ENCODE measurements at regions not wholly inside any gene's neighbourhood (a gene's known extent, or its start where the extent isn't known, plus 50 kb on each side); places are given as distances from the start of the nearest gene placed in this dataset.

DNA sequence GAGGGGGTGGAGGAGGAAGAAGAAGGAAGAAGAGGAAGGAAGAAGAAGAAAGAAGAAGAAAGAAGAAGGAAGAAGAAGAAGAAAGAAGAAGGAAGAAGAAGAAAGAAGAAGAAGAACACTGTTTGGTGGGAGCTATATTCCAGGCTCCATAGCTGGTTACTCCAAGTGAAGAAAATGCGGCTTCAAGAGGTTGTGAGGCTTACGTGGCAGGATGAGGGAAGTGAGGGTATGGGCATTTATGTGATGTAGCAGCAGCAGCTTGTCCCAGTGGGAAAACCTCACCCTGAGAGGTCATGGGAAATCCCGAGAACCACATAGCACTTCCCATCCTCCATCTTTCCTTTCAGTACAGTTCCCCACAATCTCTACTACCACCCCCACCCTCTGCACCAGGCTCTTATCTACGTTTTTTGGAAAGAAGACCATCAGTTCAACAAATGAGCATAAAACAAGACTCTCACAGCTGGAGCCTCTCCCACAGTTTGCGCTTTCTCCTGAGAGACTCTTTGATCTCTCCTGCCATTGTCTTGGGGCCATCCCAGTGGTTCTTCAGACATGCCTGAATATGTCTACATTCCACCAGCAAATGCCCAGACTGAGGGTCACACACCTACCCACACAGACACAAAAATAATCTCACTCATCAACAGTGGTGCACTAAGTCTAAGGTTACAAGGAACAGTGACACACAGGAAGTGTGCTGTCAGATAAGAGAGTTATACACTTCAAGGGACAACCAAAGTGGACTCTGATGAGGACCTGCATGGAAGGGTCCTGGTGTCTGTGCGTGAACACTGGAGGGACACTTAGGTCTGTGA, 77.9 kb upstream of the KCNJ15 start:
- no peaks in the 10 kb centered on the region for H3K4me1 ChIP-seq (ENCODE audit: control insufficient read depth, extremely low read depth, insufficient read depth, low read length)

DNA sequence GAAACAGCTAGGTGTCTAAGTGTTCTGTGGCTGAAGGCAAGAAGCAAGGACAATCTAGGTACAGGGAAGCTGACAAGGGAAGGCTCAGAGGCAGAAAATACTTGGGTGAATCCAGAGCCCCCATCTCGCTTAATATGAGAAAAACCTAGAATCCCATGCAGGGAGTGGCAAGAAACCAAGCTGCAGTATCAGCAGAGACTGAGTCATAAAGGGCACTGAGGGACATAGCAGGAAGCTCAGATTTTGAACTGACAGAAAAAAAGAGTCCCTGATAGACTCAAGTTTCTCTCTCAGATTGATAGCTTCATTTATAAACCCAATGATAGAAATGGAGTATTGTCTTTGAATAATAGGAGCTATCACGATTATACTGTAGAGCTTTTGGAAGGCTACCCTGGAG, 77.3 kb upstream of the KCNJ15 start:
- Histone ChIP-seq H4K20me1 (ENCODE audit: control insufficient read depth, extremely low read depth, insufficient read depth, low read length) (no peaks in the 10 kb centered on the region), H3K79me2 (ENCODE audit: control insufficient read depth, insufficient read depth, low read length) (no peaks in the 10 kb centered on the region), H3K9me3 (ENCODE audit: control insufficient read depth, insufficient read depth, low read depth, low read length) (no peaks in the 10 kb centered on the region), H3K4me3 (replicated peaks in 1 of 4; ENCODE audit: control extremely low read depth in 1 of 4, insufficient read depth in 1 of 4, low read depth in 3 of 4, low read length in 4 of 4) (no peak overlapping the region), H3K27ac (ENCODE audit: insufficient read depth, low read length) (no peak overlapping the region), H3K36me3 (ENCODE audit: control insufficient read depth, insufficient read depth, low read length) (no peaks in the 10 kb centered on the region), H3K4me1 (ENCODE audit: control insufficient read depth, extremely low read depth, insufficient read depth, low read length) (no peaks in the 10 kb centered on the region), H2AFZ (ENCODE audit: low read length) (no peak overlapping the region), H3K27me3 (ENCODE audit: control insufficient read depth, insufficient read depth, low read length) (no peaks in the 10 kb centered on the region), H3K9ac (ENCODE audit: insufficient read depth, low read length) (no peak overlapping the region), H3K4me2 (ENCODE audit: extremely low read depth, insufficient read depth, low read length) (no peak overlapping the region)
- DNase-seq (ENCODE audit: low read depth in 2 of 2) = no peak
- no peak for TF ChIP-seq EZH2 (IDR thresholded peaks at IDR 0.05; ENCODE audit: low read length, missing control alignments)
- TF ChIP-seq, protein P1, sequence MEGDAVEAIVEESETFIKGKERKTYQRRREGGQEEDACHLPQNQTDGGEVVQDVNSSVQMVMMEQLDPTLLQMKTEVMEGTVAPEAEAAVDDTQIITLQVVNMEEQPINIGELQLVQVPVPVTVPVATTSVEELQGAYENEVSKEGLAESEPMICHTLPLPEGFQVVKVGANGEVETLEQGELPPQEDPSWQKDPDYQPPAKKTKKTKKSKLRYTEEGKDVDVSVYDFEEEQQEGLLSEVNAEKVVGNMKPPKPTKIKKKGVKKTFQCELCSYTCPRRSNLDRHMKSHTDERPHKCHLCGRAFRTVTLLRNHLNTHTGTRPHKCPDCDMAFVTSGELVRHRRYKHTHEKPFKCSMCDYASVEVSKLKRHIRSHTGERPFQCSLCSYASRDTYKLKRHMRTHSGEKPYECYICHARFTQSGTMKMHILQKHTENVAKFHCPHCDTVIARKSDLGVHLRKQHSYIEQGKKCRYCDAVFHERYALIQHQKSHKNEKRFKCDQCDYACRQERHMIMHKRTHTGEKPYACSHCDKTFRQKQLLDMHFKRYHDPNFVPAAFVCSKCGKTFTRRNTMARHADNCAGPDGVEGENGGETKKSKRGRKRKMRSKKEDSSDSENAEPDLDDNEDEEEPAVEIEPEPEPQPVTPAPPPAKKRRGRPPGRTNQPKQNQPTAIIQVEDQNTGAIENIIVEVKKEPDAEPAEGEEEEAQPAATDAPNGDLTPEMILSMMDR (conservative IDR thresholded peaks at IDR 0.05 in 1 of 2, IDR thresholded peaks at IDR 0.05 in 1 of 2; ENCODE audit: low read depth in 1 of 2, low read length in 2 of 2) = no peak

More for the DNA sequence above, 77.9 kb upstream of the KCNJ15 start:
- Histone ChIP-seq H2AFZ (ENCODE audit: low read length) (no peak overlapping the region), H3K9ac (ENCODE audit: insufficient read depth, low read length) (no peak overlapping the region), H3K4me2 (ENCODE audit: extremely low read depth, insufficient read depth, low read length) (no peak overlapping the region), H3K4me3 (replicated peaks in 1 of 4; ENCODE audit: control extremely low read depth in 1 of 4, insufficient read depth in 1 of 4, low read depth in 3 of 4, low read length in 4 of 4) (no peak overlapping the region), H3K27ac (ENCODE audit: insufficient read depth, low read length) (no peak overlapping the region), H3K27me3 (ENCODE audit: control insufficient read depth, insufficient read depth, low read length) (no peaks in the 10 kb centered on the region), H4K20me1 (ENCODE audit: control insufficient read depth, extremely low read depth, insufficient read depth, low read length) (no peaks in the 10 kb centered on the region), H3K36me3 (ENCODE audit: control insufficient read depth, insufficient read depth, low read length) (no peaks in the 10 kb centered on the region), H3K79me2 (ENCODE audit: control insufficient read depth, insufficient read depth, low read length) (no peaks in the 10 kb centered on the region), H3K9me3 (ENCODE audit: control insufficient read depth, insufficient read depth, low read depth, low read length) (no peaks in the 10 kb centered on the region)
- no peak for TF ChIP-seq EZH2 (IDR thresholded peaks at IDR 0.05; ENCODE audit: low read length, missing control alignments)
- TF ChIP-seq, protein P1 (conservative IDR thresholded peaks at IDR 0.05 in 1 of 2, IDR thresholded peaks at IDR 0.05 in 1 of 2; ENCODE audit: low read depth in 1 of 2, low read length in 2 of 2) = no peak
- DNase-seq (ENCODE audit: low read depth in 2 of 2) = no peak

DNA sequence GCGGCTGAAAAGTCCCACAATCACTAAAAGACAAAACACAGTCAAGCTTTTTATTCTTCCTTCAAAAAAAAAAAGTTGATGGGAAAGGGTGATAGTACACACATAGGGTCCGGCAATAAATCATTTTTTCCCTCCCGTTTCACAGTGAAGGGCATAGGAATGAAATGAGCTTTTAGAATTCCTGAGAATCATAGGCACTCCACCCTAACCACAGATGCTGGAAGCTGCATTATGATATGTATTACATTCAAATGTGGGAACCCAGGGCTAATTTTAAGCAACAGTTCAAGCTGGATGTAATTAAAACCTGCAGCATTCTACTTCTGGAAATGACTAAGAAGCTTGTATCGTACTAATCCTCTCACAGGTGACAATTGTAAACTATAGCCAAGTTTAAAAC, 75.7 kb upstream of the KCNJ15 start:
- H3K9ac ChIP-seq (ENCODE audit: insufficient read depth, low read length) = no peak overlapping the region

More for the DNA sequence above, 75.7 kb upstream of the KCNJ15 start:
- H4K20me1 ChIP-seq (ENCODE audit: control insufficient read depth, extremely low read depth, insufficient read depth, low read length) = no peaks in the 10 kb centered on the region
- no peak overlapping the region for H3K4me3 ChIP-seq (replicated peaks in 1 of 4; ENCODE audit: control extremely low read depth in 1 of 4, insufficient read depth in 1 of 4, low read depth in 3 of 4, low read length in 4 of 4)
- H3K4me2 ChIP-seq (ENCODE audit: extremely low read depth, insufficient read depth, low read length) = no peak overlapping the region
- no peaks in the 10 kb centered on the region for H3K27me3 ChIP-seq (ENCODE audit: control insufficient read depth, insufficient read depth, low read length)
- DNase-seq (ENCODE audit: low read depth in 2 of 2) = peak; percentile 11 to 79
- no peaks in the 10 kb centered on the region for H3K79me2 ChIP-seq (ENCODE audit: control insufficient read depth, insufficient read depth, low read length)
- H3K4me1 ChIP-seq (ENCODE audit: control insufficient read depth, extremely low read depth, insufficient read depth, low read length) = no peaks in the 10 kb centered on the region
- no peak overlapping the region for H2AFZ ChIP-seq (ENCODE audit: low read length)
- H3K9me3 ChIP-seq (ENCODE audit: control insufficient read depth, insufficient read depth, low read depth, low read length) = no peaks in the 10 kb centered on the region
- TF ChIP-seq, protein P1 (conservative IDR thresholded peaks at IDR 0.05 in 1 of 2, IDR thresholded peaks at IDR 0.05 in 1 of 2; ENCODE audit: low read depth in 1 of 2, low read length in 2 of 2) = no peak
- TF ChIP-seq EZH2 (IDR thresholded peaks at IDR 0.05; ENCODE audit: low read length, missing control alignments) = no peak
- H3K27ac ChIP-seq (ENCODE audit: insufficient read depth, low read length) = no peak overlapping the region
- H3K36me3 ChIP-seq (ENCODE audit: control insufficient read depth, insufficient read depth, low read length) = no peaks in the 10 kb centered on the region

Measured in fibroblast of lung (primary cell).